Activated CD4-positive, alpha-beta T cell treated with anti-CD3 and anti-CD28 coated beads, Interleukin-2, Interleukin-6, amounts not matched to agents 100 ng/mL and 50 ng/mL, durations not matched to agents 16 hours and 8 hours (primary cell): ENCODE measurements at regions not wholly inside any gene's neighbourhood (a gene's known extent, or its start where the extent isn't known, plus 50 kb on each side); places are given as distances from the start of the nearest gene placed in this dataset.

Experiments
- DNase-seq: peaks from one replicate; pipeline ENCODE4 v3.0.0-alpha.2; 2020

DNA sequence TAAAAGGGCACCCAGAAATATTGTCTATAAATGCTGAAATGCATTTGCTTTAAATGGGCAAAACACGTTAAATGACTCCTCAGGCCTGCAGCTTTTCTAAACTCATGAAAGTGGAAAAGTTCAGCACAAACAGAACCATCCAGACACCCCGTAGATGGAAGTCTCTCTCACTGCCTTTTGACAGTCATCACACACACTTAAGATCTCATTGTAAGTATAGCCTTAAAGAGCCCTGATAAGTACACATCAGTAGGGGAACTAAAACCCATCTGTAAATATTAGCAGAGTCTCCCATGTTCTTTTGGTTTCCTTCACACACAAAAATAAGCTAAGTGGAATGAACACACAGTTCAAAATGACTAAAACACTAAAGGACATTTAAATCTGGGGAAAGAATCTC, 166.7 kb downstream of the LTN1 start:
- no peak for DNase-seq

DNA sequence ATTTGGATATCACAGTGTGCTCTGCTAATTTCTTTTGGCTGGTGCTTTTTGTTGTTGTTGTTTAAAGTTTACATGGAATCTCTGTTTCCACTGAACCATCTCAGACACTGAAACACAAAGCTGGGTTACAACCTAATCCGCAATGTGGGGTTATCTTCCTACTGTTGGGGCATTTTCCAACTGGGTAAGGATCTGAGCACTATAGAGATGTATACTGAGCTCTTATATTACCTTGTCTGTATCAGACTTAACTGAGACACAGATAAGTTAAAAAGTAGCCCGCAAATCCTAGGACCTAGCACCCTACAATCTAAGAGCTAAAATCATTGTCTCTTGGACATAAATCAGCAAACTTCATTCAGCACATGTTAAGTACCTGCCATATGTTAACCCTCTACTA, 169.2 kb downstream of the LTN1 start:
- DNase-seq, result no peak

DNA sequence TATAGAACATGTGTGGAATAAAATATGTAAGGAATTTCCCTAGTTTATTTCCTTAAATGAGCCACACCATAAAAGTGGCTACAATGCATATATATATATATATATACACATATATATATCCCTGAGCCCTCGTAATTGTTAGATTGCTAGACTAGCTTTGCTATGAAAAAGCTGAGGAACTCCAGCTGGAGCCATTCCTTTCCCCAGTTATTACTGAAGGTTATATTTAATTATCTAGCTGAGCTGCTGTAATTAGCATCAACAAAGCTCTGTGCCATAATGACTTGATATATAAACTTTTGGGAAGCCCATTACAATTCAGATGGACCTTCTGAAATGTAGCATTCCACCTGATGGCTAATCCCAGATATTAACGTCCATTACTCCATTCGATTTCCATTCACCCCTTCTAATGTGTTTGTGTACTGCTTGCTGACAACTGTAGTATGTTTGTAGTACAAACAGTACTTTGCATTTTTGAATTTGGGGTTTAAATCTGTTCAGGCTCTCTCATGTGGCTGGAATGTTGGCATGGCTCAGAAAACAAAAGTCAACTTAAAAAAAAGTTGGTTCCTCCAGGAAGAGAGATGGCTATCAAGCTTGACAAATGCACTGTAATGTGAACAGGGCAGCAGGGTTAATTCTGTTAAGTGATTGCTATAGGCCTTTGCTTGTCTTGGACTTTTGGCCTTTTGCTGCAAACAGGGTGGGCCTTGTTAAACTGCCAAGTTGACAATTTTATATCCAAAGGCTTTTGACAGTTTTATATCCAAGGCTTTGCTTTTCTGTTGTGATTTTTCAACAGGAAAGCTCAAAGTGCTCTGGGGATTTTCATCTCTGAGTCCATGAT, 170.0 kb downstream of the LTN1 start:
- DNase-seq, result no peak

DNA sequence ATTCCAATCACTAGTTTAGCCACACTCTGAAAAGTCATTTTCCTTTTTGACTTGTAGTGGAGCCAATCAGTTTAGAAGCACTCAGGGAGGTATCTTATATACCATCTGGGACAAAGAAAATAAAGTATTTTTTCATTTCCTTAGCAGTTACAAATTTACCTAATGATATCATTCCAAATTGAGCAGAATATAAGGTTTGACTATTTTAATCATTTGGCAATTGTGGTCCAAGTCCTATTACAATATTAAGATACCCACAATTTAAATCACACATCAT, 170.6 kb downstream of the LTN1 start:
- no peak for DNase-seq

DNA sequence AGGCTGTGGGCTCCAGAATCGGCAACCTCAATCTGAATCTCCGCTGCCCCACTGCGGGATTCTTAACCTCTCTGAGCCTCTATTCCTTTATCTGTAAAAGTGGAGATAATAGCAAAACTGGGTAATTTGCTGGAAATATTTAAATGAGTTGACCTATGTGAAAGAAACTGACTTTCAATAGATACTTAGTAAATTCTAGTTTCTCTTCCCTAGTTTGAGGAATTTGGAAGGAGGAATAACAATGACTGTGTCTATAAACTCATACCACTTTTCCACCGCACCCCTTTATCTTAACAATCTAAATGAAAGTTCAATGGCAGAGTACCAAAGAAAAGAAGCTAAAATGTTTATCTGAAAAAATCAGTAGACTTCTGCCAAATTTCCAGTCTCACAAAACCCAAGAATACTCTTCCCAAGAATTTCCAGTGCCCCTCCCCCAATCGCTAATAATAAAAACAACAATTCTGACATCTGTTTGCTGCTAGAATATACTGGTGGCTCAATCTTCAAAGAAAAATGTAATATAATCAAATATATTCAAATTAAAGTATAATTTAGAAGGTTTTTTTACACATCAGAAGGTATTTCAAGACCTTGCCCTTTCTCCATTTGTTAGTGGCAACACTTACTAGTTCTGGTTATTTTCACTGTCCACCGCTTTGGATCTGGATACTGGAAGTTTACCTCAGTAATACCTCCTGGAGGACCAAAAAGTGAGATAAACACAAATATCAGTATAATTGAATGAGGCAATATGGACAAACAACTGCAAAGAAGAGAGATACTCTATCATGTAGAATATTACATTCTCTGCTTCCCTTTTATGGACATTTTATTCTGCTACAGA, 171.2 kb downstream of the LTN1 start:
- DNase-seq, result no peak

DNA sequence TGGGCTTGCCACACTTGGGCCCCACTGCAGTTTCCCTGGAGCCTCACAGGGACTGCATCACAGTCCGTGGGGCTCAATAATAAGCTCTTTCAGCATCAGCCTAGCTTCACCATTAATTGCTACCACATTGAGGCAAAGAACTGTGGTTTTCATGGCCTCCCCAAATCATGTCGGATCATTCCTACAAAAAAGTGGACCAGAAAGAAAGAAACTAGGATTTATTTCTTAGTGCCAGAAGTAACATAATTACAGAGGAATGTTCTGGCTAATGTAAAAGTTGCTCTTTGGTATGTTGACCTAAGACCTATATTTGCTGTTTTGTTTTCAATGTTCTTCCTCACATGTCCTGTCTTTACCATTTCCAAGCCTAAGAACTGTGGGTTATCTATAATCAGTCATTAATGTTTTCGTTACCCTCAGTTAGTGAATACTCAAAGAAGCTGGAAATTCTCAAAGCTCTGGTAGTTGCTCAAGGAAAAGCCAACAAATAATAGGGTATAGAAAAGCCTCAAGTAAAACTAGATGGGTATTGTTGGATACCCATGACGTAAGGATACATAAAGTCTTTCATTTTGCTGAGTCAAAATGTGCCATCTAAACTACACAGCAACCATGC, 173.9 kb downstream of the LTN1 start:
- no peak for DNase-seq

DNA sequence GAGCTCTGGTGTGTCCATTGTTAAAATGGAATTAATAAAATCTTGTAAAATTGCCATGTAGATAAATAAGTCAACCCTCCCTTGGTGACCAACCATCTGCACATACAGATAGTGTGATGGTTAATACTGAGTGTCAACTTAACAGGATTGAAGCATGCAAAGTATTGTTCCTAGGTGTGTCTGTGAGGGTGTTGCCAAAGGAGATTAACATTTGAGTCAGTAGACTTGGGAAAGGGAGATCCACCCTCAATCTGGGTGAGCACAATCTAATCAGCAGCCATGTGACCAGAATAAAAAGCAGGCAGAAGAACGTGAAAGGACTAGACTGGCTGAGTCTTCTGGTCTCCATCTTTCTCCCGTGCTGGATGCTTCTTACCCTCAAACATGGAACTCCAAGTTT, 174.8 kb downstream of the LTN1 start:
- DNase-seq, result no peak

DNA sequence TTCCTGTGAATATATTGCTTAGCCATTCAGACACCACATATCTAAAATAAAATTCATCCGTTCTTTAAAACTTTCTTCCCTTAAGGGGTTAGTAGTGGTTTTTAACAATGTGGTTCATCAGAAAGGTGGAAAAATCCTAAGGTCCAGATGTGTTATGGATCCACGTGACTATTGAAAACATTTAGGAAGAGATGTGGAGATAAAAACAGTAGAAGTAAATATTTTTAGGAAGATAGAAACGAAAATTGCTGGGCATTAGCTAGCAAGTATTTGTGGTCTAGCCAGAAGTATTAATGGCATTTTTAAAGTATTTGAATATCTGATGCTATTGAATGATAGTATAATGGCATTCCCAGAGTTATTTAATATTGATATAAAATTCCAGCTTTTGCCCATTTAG, 180.8 kb downstream of the LTN1 start:
- no peak for DNase-seq

DNA sequence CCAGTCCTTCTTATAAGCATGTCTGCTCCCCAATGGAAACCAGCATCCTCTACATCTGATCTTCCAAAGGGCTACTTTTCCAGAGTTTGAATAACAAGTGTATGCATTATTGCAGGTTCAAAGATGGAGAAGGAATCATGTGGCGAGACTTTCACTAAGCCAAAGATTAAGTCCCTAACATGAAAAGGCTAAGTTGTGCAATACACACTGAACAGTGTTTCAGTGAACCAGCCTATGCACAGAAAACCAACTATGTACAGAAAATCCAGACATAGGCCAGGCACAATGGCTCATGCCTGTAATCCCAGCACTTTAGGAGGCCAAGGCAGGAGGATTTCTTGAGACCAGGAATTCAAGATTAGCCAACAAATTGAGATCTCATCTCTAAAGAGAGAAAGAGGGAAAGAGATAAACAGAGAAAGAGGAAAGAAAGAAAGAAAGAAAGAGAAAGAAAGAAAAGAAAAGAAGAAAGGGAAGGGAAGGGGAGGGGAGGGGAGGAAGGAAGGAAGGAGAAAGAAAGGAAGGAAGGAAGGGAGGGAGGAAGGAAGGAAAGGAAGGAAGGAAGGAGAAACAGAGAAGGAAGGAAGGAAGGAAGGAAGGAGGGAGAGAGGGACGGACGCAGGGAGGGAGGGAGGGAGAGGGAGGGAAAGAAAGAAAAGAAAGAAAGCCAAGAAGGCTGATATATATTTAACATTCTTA, 181.7 kb downstream of the LTN1 start:
- DNase-seq, result no peak

DNA sequence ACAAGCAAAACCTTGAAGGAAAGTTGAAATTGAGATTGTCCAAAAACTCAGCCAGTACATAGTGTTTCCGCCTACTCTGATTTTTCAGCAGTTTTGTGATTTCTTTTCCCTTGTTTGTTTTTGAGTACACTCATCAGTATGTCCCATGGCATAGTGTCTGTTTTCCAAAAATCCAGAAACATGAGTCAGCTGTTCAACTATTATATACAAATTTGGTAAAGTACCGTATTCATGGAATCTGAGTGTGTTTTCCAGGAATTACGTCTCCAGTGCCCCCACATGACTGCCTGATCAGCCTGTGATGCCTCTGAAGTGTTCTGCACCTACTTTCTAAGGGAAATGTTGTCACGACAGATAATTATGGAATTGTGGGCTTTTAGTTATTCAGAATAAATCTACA, 186.8 kb downstream of the LTN1 start:
- no peak for DNase-seq

DNA sequence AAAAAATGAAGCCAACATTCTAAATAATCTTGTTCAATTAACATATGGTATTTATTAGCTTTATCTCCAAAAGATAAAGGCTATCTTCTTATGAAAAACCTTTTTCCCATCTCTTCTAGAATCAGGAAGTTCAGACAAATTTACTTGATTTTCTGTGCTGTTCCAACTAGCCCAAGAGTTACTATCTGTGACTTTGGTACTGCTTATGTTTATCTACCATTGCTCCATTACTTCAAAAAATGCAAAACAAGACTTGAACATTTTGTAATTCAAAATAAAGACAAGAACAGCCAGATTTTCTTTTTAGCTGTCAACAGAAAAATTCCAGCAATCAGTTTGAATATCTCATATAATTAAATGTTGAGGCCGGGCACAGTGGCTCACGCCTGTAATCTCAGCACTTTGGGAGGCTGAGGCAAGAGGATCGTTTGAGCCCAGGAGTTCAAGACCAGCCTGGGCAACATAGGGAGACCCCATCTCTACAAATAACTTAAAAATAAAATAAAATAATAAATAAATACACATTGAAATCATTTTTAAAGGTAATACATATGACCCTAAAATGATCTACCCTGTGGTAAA, 188.5 kb downstream of the LTN1 start:
- DNase-seq, result no peak

DNA sequence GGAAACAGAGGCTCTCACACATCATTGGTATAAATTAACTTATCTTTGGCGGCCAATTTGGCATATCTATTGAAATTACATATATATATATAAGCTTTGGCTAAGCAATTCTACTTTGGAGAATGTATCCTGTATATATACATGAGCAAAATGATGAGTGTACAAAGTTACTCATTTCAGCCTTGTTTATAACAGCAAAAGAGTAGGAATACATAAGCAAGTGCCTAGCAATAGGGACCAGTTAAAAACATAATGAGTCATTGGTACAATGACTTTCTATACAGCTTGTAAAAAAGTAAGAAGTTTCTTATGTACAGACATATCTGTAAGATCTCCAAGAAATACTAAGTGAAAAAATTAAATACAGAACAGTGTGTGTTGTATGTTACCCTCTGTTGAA, 190.8 kb downstream of the LTN1 start:
- no peak for DNase-seq

DNA sequence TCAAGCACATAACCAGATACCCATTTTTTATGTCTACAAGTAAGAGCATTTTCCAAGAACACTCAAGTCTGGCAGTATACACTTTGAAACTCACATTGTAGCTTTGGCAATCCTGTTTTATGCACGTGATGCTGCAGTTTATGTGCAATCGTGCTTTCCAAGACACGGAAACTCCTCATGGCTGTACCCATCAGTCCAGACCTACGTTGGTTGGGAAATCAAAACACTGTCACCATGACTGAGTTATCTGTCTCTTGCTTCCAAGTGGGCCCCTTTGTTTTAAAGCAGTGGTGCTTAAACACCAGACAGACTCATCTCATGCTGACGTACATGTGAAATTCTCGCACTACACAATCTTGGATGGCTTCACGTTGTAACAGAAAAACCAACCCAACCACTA, 192.8 kb downstream of the LTN1 start:
- DNase-seq, result no peak

DNA sequence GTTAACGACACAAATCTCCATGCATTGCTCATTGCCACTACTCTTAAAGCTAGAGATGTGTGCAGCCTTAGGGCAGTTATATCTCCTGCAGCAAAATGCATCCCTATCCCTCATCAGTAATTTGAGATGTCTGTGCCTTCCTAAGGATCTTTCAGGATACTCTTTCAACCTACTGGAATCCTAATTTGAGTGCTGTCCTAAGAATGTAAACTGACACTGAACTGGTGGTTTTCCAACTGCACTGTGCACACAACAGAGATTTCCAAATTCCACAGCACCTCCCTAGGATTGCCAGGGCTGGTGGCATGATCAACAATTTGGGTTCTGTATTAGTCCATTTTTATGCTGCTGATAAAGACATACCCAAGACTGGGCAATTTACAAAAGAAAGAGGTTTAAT, 193.9 kb downstream of the LTN1 start:
- DNase-seq, result no peak

DNA sequence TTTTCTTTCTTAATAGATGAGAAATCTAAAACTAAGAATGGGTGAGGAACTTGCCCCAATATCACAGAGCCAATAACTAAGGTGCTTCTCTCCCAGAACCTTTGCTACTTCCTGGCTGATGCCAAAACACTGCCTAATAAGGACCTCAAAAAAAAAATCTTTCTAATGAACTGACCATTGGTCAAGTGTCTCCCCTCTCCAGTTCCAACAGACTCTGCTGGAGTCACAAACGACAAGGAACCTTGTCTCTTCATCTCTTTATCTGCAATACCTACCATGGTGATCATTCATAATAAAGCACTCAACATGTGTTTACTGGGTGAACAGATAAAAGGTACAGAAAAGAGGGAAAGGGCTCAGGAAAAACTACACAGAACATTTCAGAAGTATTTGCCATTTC, 197.4 kb downstream of the LTN1 start:
- no peak for DNase-seq

DNA sequence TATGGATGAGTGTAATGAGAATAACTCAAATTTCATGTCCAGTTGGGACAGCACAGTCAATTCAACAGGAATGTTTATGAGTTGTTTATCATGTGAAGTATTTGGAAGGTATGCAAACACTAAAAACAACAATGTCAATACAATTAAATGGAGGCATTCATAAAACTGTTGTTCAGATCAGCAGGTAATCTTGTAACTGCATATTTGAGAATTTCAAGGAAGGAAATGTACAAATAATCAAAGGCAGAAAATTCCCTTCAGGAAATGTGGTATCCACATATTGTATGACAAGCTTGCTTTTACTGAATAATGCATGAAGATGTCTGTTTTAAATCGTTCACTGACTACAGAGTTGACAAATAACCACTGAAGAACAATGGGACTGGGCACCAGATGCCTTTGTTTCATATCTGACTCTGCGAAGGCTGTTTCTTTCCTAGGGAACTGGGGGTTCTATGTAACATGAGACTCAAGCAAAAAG, 198.3 kb downstream of the LTN1 start:
- DNase-seq, result no peak

DNA sequence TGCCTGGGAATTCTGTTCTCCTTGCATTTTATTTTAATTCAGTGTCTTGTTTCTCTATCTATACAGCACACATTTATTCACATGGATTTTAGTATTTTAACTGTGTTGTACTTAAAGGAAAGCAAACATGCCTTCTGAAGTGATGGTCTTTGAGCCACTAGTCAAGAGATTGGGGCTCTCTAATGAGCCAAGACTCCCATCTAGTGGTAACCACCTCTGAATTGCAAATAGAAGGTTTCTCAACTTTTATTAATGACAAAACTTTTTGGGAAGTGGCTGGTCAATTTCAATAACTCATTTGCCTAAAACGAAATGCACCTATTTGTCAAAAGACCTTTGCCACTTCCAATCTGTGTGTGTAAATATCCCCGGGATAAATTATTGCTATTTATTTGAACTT, 199.6 kb downstream of the LTN1 start:
- DNase-seq, result no peak

DNA sequence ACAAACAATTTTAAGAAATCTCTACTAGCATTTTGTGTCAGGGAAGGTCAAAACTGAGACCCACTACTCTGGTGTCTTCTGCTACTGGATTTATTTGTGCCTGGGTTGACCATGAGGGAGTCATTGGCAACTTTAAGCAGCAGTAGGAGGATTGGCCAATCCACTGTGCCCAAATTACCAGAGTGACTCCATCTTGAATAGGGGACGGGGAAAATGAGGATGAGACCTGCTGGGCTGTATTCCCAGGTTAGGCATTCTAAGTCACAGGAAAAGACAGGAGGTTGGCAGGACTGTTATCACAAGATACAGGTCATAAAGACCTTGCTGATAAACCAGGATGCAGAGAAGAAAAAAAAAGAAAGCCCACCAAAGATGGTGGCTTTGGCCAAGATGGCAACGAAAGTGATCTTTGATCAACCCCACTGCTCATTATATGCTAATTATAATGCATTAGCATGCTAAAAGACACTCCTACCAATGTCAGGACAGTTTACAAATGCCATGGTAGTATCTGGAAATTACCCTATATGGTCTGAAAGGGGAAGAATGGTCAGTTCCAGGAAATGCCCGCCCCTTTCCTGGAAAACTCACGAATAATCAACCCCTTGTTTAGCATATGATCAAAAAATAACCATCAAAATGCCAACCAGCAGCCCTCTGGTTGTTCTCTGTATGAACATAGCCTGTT, 200.9 kb downstream of the LTN1 start:
- no peak for DNase-seq

DNA sequence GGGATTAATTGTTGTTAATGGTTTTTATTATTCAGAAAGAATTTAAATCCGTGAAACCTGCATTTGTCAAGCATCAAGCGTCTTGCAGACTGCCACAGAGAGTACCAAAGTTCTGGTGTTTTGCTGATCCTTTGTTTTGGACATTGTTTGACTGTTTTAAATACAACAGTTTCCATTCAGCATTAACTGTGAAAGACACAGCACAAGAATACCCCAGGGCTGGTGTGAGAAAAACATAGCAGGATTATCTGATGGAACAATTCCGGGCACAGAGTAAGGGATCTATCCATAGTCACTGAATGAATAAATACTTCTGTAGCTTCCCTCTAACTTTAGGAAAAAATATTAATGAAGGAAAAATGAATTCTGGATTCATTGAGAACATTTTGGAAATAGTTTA, 202.3 kb downstream of the LTN1 start:
- no peak for DNase-seq

DNA sequence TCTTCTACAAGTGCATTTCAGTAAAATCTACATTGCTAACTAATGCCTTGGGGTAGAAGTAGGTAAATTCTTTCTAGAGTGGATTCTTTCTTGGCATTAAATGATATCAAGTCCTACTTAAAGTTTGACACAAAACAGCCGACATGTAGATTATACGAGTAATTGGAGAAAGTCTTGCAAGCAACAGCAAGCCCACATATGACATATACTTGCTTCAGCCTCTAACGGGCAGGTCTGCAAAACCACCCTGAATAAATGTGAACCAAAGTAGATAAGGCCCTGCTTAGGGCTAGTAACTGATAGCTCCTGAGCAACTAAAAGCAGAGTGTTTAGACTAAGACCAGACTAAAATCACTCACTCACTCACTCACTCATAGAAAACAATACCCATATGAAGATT, 203.2 kb downstream of the LTN1 start:
- DNase-seq, result no peak

DNA sequence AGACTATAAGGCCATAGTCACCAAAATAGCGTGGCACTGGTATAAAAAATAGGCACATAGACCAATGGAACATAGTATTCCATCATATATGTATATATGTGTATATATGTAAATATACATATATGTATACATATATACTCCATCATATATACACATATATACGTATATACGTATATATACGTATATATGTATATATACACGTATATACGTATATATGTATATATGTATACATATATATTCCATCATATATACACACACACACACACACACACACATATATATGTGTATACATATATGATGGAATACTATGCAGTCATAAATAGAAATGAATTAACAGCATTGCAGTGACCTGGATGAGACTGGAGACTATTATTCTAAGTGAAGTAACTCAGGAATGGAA, 204.6 kb downstream of the LTN1 start:
- DNase-seq, result no peak

DNA sequence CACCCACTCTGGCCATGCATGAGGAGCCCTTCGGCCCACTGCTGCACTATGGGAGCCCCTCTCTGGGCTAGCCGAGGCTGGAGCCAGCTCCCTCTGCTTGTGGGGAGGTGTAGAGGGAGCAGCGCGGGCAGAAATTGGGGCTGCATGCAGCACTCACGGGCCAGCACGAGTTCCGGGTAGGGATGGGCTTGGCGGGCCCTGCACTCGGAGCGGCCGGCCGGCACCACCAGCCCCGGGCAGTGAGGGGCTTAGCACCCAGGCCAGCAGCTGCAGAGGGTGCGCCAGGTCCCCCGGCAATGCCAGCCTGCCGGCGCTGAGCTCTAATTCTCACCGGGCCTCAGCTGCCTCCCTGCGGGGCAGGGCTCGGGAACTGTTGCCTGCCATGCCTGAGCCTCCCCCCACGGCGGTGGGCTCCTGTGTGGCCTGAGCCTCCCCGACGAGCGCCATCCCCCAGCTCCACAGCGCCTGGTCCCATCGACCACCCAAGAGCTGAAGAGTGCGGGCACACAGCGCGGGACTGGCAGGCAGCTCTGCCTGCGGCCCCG, 209.0 kb downstream of the LTN1 start:
- no peak for DNase-seq
